Gastrocnemius medialis (tissue), 4 donors: ENCODE measurements at regions not wholly inside any gene's neighbourhood (a gene's known extent, or its start where the extent isn't known, plus 50 kb on each side); places are given as distances from the start of the nearest gene placed in this dataset.

ENCODE experiments used
- ATAC-seq, 2 donors: fragments of 150-250 bp; one replicate each; pipeline ENCODE4 v1.9.1; 2016
- DNase-seq, 2 donors: peaks; one replicate each; pipeline ENCODE4 v3.0.0-alpha.2; 2019
- H3K27ac ChIP-seq, 4 donors: fragments of 200-600 bp; sonication (generic); 1 replicate in 1 of 4; 2 replicates in 3 of 4; pipeline ENCODE4 v1.5.1; 2016 to 2018; ENCODE audit warnings: mild to moderate bottlenecking in 2 of 4, moderate library complexity in 1 of 4
- H3K27me3 ChIP-seq, 3 donors: fragments of 200-600 bp; sonication (generic) in 2 of 3; 1 replicate in 1 of 3; 2 replicates in 2 of 3; pipeline versions ENCODE4 v1.5.1 to v1.6.0; 2016 to 2019; ENCODE audit warnings: mild to moderate bottlenecking in 1 of 3, moderate library complexity in 1 of 3
- H3K36me3 ChIP-seq, 2 donors: fragments of 200-600 bp; sonication (generic) in 1 of 2; one replicate each; pipeline ENCODE4 v1.5.1; 2017 to 2018
- H3K4me1 ChIP-seq, 2 donors: fragments of 200-600 bp; sonication (generic) in 1 of 2; one replicate each; pipeline ENCODE4 v1.5.1; 2016 to 2017; ENCODE audit warnings: mild to moderate bottlenecking in 2 of 2
- H3K4me3 ChIP-seq, 4 donors: fragments of 200-600 bp; sonication (generic) in 3 of 4; 1 replicate in 1 of 4; 2 replicates in 3 of 4; pipeline ENCODE4 v1.5.1; 2016 to 2019; ENCODE audit warnings: mild to moderate bottlenecking in 2 of 4
- H3K9me3 ChIP-seq, 3 donors: fragments of 200-600 bp; sonication (generic) in 2 of 3; 1 replicate in 1 of 3; 2 replicates in 2 of 3; pipeline ENCODE4 v1.5.1; 2016 to 2019
- POLR2A ChIP-seq, 2 donors: fragments of 450-650 bp; IDR thresholded peaks; one replicate each; pipeline ENCODE4 v1.6.1; 2017; ENCODE audit warnings: antibody characterized with exemption in 2 of 2, mild to moderate bottlenecking in 2 of 2, moderate library complexity in 2 of 2
- in situ Hi-C, 4 donors: fragments of 200-750 bp; cut with MboI; loops; one replicate each; pipeline versions ENCODE4 v1.15.0 to v1.8.0; 2017; ENCODE audit warnings: low sequenced_read_pairs in 4 of 4
- intact Hi-C: fragments of 100-400 bp; cut with DNase I; formaldehyde crosslinking; loops from one replicate; pipeline ENCODE4 v1.15.1; 2023; ENCODE audit warnings: low total_unique reads
- TF ChIP-seq, protein P1 (sequence below), 5 experiments: fragments of 450-650 bp in 3 of 5; fragments of 200-600 bp in 2 of 5; sonication (generic) in 2 of 5; IDR thresholded peaks in 4 of 5; conservative IDR thresholded peaks in 1 of 5; 1 replicate in 4 of 5; 2 replicates in 1 of 5; pipeline ENCODE4 v1.5.1; 2016 to 2019; ENCODE audit warnings: antibody characterized with exemption in 5 of 5, mild to moderate bottlenecking in 3 of 5, moderate library complexity in 3 of 5

GRCh38 chr5:20166456-20166855 is 178.5 kb upstream of the CDH18 start:
- H3K27ac ChIP-seq, result no peak overlapping the region
- H3K9me3 ChIP-seq, result no peaks in the 10 kb centered on the region
- H3K4me3 ChIP-seq, result no peak overlapping the region
- no peaks in the 10 kb centered on the region for H3K27me3 ChIP-seq
- intact Hi-C loops (no loop called here), in situ Hi-C loops (no loop called here)
- TF ChIP-seq POLR2A (IDR thresholded peaks at IDR 0.05), result no peak
- TF ChIP-seq, protein P1, sequence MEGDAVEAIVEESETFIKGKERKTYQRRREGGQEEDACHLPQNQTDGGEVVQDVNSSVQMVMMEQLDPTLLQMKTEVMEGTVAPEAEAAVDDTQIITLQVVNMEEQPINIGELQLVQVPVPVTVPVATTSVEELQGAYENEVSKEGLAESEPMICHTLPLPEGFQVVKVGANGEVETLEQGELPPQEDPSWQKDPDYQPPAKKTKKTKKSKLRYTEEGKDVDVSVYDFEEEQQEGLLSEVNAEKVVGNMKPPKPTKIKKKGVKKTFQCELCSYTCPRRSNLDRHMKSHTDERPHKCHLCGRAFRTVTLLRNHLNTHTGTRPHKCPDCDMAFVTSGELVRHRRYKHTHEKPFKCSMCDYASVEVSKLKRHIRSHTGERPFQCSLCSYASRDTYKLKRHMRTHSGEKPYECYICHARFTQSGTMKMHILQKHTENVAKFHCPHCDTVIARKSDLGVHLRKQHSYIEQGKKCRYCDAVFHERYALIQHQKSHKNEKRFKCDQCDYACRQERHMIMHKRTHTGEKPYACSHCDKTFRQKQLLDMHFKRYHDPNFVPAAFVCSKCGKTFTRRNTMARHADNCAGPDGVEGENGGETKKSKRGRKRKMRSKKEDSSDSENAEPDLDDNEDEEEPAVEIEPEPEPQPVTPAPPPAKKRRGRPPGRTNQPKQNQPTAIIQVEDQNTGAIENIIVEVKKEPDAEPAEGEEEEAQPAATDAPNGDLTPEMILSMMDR (IDR thresholded peaks at IDR 0.05 in 4 of 5, conservative IDR thresholded peaks at IDR 0.05 in 1 of 5), result no peak
- DNase-seq, result no peak
- H3K36me3 ChIP-seq, result no peaks in the 10 kb centered on the region
- H3K4me1 ChIP-seq, result no peaks in the 10 kb centered on the region
- no peak for ATAC-seq

GRCh38 chr5:20158006-20158405 is 170.0 kb upstream of the CDH18 start:
- Histone ChIP-seq H3K9me3 (no peaks in the 10 kb centered on the region), H3K36me3 (no peaks in the 10 kb centered on the region), H3K27me3 (no peaks in the 10 kb centered on the region), H3K27ac (no peak overlapping the region), H3K4me3 (no peak overlapping the region), H3K4me1 (no peaks in the 10 kb centered on the region)
- in situ Hi-C loops, result no loop called here
- ATAC-seq, result no peak
- no peak for DNase-seq
- no peak for TF ChIP-seq POLR2A (IDR thresholded peaks at IDR 0.05)
- TF ChIP-seq, protein P1 (IDR thresholded peaks at IDR 0.05 in 4 of 5, conservative IDR thresholded peaks at IDR 0.05 in 1 of 5), result no peak
- intact Hi-C loops, result no loop called here

GRCh38 chr5:20157089-20157488 is 169.1 kb upstream of the CDH18 start:
- Histone ChIP-seq H3K9me3 (no peaks in the 10 kb centered on the region), H3K4me1 (no peaks in the 10 kb centered on the region), H3K27ac (no peak overlapping the region), H3K4me3 (no peak overlapping the region), H3K27me3 (no peaks in the 10 kb centered on the region), H3K36me3 (no peaks in the 10 kb centered on the region)
- TF ChIP-seq, protein P1 (IDR thresholded peaks at IDR 0.05 in 4 of 5, conservative IDR thresholded peaks at IDR 0.05 in 1 of 5), result no peak
- TF ChIP-seq POLR2A (IDR thresholded peaks at IDR 0.05), result no peak
- in situ Hi-C loops, result no loop called here
- DNase-seq (no peak), ATAC-seq (no peak)
- intact Hi-C loops, result no loop called here

DNA sequence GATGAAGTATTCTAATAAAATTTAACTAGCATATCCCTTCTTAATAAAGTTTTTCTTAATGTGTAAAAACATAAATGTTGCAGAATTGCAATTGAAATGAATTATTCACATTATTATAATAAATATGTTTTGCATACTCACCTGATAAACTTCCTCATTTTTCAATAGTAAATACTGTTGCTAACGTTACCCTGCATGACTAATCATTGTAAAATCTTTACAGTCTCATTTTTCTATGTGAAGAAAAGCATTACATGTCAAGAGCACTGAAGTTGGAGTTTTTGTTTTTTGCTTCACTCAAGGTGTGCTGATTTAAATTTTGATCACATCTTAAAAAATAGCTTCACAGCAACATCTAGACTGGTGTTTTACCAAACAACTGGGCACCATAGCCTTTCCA is 157.2 kb upstream of the CDH18 start:
- no peak overlapping the region for H3K27ac ChIP-seq
- no peaks in the 10 kb centered on the region for H3K27me3 ChIP-seq
- in situ Hi-C loops, result no loop called here
- H3K9me3 ChIP-seq, result no peaks in the 10 kb centered on the region
- no peaks in the 10 kb centered on the region for H3K4me1 ChIP-seq
- no peak overlapping the region for H3K4me3 ChIP-seq
- intact Hi-C loops, result no loop called here
- DNase-seq (no peak), ATAC-seq (no peak)
- TF ChIP-seq, protein P1 (IDR thresholded peaks at IDR 0.05 in 4 of 5, conservative IDR thresholded peaks at IDR 0.05 in 1 of 5), result no peak
- H3K36me3 ChIP-seq, result no peaks in the 10 kb centered on the region

DNA sequence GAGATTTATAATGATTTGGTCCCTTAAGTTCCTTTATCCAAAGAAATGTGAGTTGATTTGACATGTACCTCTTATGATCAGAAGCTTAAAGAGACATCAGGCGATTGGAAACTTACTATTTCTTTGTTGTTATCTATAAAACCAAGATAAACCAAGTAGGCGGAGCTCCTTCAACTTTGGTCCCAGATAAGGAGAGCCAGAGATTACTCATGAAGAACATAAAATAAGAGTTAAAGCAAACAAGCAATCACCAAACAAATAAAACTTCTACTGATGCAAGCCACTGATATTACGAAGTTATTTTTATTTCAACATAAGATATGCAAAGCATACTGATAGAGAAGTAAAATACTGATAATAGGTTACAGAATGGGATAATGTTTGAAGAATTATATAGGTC is 141.5 kb upstream of the CDH18 start:
- in situ Hi-C loops, result no loop called here
- intact Hi-C loops, result no loop called here
- Histone ChIP-seq H3K27me3 (no peaks in the 10 kb centered on the region), H3K27ac (no peak overlapping the region), H3K9me3 (no peaks in the 10 kb centered on the region), H3K4me3 (no peak overlapping the region), H3K4me1 (no peaks in the 10 kb centered on the region), H3K36me3 (no peaks in the 10 kb centered on the region)
- DNase-seq (no peak), ATAC-seq (no peak)
- TF ChIP-seq, protein P1 (IDR thresholded peaks at IDR 0.05 in 4 of 5, conservative IDR thresholded peaks at IDR 0.05 in 1 of 5), result no peak
- no peak for TF ChIP-seq POLR2A (IDR thresholded peaks at IDR 0.05)
